ENCODE measurements at regions not wholly inside any gene's neighbourhood (a gene's known extent, or its start where the extent isn't known, plus 50 kb on each side); places are given as distances from the start of the nearest gene placed in this dataset.

DNA sequence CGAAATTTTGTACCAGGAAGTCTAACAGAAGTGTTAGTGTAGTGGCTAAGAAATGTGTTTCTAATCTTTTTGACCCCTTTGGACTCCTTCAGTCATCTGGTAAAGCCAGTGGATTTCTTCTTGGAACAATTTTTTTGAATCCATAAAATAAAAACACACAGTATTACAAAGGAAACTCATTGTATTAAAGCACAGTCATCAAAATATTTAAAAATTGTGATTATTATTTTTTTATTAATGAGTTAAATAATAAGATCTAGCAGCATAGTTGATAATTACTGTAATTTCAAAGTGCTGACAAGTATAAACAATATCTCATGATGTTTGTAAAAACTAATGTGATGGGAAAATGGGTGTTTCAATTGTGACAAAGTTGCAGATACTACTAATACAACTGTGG is 72.2 kb upstream of the LRRC3B start:
- no peak overlapping the region for H3K4me3 Mint-ChIP-seq
- H2AFZ ChIP-seq (replicated peaks): no peak overlapping the region
- no peaks in the 10 kb centered on the region for H3K9me3 Mint-ChIP-seq
- TF ChIP-seq EZH2phosphoT487 (IDR thresholded peaks at IDR 0.05) (no peak), EZH2 (IDR thresholded peaks at IDR 0.05) (no peak)
- TF ChIP-seq, protein P1, sequence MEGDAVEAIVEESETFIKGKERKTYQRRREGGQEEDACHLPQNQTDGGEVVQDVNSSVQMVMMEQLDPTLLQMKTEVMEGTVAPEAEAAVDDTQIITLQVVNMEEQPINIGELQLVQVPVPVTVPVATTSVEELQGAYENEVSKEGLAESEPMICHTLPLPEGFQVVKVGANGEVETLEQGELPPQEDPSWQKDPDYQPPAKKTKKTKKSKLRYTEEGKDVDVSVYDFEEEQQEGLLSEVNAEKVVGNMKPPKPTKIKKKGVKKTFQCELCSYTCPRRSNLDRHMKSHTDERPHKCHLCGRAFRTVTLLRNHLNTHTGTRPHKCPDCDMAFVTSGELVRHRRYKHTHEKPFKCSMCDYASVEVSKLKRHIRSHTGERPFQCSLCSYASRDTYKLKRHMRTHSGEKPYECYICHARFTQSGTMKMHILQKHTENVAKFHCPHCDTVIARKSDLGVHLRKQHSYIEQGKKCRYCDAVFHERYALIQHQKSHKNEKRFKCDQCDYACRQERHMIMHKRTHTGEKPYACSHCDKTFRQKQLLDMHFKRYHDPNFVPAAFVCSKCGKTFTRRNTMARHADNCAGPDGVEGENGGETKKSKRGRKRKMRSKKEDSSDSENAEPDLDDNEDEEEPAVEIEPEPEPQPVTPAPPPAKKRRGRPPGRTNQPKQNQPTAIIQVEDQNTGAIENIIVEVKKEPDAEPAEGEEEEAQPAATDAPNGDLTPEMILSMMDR (IDR thresholded peaks at IDR 0.05): no peak
- H3K27me3 ChIP-seq: no peaks in the 10 kb centered on the region
- H3K9ac ChIP-seq: no peak overlapping the region
- H3F3A ChIP-seq (ENCODE audit: low read depth): no peaks in the 10 kb centered on the region
- H3K27ac ChIP-seq: no peak overlapping the region
- no peak overlapping the region for H3K27ac Mint-ChIP-seq
- H3K36me3 Mint-ChIP-seq: no peaks in the 10 kb centered on the region
- no peaks in the 10 kb centered on the region for H3K4me1 ChIP-seq
- no peak overlapping the region for H3K4me2 ChIP-seq
- H3K4me1 Mint-ChIP-seq: no peaks in the 10 kb centered on the region
- no peaks in the 10 kb centered on the region for H3K36me3 ChIP-seq
- H3K27me3 Mint-ChIP-seq (ENCODE audit: insufficient read depth, low read depth): no peaks in the 10 kb centered on the region
- DNase-seq (ENCODE audit: low spot score): no peak
- no peaks in the 10 kb centered on the region for H4K20me1 ChIP-seq (ENCODE audit: low read depth)
- no peak overlapping the region for H3K4me3 ChIP-seq
- H3K9me3 ChIP-seq (ENCODE audit: low read depth): no peaks in the 10 kb centered on the region
- H3K79me2 ChIP-seq (ENCODE audit: low read depth): no peaks in the 10 kb centered on the region

DNA sequence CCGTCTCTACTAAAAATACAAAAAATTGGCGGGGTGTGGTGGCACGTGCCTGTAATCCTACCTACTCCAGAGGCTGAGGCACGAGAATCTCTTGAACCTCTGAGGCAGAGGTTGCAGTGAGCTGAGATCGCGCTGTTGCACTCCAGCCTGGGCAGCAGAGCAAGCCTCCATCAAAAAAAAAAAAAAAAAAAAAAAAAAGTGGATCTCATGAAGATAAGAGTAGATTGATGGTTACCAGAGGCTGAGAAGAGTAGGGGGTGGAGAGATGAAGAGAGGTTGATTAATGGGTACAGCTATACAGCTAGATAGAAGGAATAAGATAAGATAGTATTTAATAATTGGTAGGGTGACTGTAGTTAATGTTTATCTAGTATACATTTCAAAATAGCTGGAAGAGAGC is 65.9 kb upstream of the LRRC3B start:
- Histone ChIP-seq H3K36me3 (no peaks in the 10 kb centered on the region), H4K20me1 (ENCODE audit: low read depth) (no peaks in the 10 kb centered on the region), H2AFZ (replicated peaks) (no peak overlapping the region), H3K9ac (no peak overlapping the region), H3K9me3 (ENCODE audit: low read depth) (no peaks in the 10 kb centered on the region), H3F3A (ENCODE audit: low read depth) (no peaks in the 10 kb centered on the region), H3K27ac (no peak overlapping the region), H3K4me2 (no peak overlapping the region), H3K79me2 (ENCODE audit: low read depth) (no peaks in the 10 kb centered on the region), H3K4me1 (no peaks in the 10 kb centered on the region), H3K27me3 (no peaks in the 10 kb centered on the region), H3K4me3 (no peak overlapping the region)
- H3K4me3 Mint-ChIP-seq: no peak overlapping the region
- no peaks in the 10 kb centered on the region for H3K27me3 Mint-ChIP-seq (ENCODE audit: insufficient read depth, low read depth)
- H3K36me3 Mint-ChIP-seq: no peaks in the 10 kb centered on the region
- no peaks in the 10 kb centered on the region for H3K9me3 Mint-ChIP-seq
- no peak for DNase-seq (ENCODE audit: low spot score)
- TF ChIP-seq, protein P1 (IDR thresholded peaks at IDR 0.05): no peak
- no peak for TF ChIP-seq EZH2 (IDR thresholded peaks at IDR 0.05)
- TF ChIP-seq EZH2phosphoT487 (IDR thresholded peaks at IDR 0.05): no peak
- H3K4me1 Mint-ChIP-seq: no peaks in the 10 kb centered on the region
- no peak overlapping the region for H3K27ac Mint-ChIP-seq

DNA sequence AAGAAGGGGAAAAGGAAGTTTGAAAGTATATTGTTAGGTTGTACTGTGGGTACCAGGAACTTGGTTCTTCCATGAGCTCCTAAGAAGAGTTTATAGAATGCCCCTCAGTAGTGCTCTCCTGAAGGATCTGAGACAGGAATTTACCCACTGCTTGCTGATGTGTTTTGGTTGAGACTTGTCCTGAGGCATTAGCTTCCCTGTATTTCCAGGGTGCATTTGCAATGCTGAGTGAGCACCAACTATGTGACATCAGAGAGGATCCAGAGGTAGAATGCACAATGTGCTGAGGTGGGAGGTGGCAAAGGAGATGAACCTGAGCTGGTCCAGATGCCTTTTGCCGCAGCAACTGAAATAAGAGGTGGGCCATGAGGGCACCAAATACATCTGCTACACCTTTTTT is 64.3 kb upstream of the LRRC3B start:
- Histone ChIP-seq H3F3A (ENCODE audit: low read depth) (no peaks in the 10 kb centered on the region), H3K4me1 (no peaks in the 10 kb centered on the region), H2AFZ (replicated peaks) (no peak overlapping the region), H3K27me3 (no peaks in the 10 kb centered on the region), H3K4me3 (no peak overlapping the region), H3K9me3 (ENCODE audit: low read depth) (no peaks in the 10 kb centered on the region), H4K20me1 (ENCODE audit: low read depth) (no peaks in the 10 kb centered on the region), H3K4me2 (no peak overlapping the region), H3K36me3 (no peaks in the 10 kb centered on the region), H3K27ac (no peak overlapping the region), H3K9ac (no peak overlapping the region), H3K79me2 (ENCODE audit: low read depth) (no peaks in the 10 kb centered on the region)
- no peaks in the 10 kb centered on the region for H3K27me3 Mint-ChIP-seq (ENCODE audit: insufficient read depth, low read depth)
- no peak for TF ChIP-seq EZH2 (IDR thresholded peaks at IDR 0.05)
- no peak for TF ChIP-seq EZH2phosphoT487 (IDR thresholded peaks at IDR 0.05)
- TF ChIP-seq, protein P1 (IDR thresholded peaks at IDR 0.05): no peak
- no peak overlapping the region for H3K4me3 Mint-ChIP-seq
- no peaks in the 10 kb centered on the region for H3K9me3 Mint-ChIP-seq
- H3K36me3 Mint-ChIP-seq: no peaks in the 10 kb centered on the region
- no peaks in the 10 kb centered on the region for H3K4me1 Mint-ChIP-seq
- no peak for DNase-seq (ENCODE audit: low spot score)
- H3K27ac Mint-ChIP-seq: no peak overlapping the region

DNA sequence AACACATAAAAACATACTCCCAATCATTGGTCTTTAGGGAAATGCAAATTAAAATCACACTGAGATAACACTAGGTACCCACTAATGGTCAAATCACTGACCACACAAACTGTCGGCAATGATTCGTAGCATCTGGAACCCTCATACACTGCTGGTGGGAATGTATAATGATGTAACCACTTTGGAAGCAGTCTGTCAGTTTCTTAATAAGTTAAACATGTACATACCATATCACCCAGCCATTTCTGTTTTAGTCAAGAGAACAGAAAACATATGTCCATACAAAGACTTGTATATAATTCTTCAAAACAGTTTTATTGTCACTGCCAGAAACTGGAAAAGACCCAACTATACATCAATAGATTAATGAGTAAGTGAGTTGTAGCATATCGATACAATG is 63.3 kb upstream of the LRRC3B start:
- Mint-ChIP-seq H3K4me1 (no peaks in the 10 kb centered on the region), H3K4me3 (no peak overlapping the region), H3K27me3 (ENCODE audit: insufficient read depth, low read depth) (no peaks in the 10 kb centered on the region), H3K36me3 (no peaks in the 10 kb centered on the region), H3K9me3 (no peaks in the 10 kb centered on the region), H3K27ac (no peak overlapping the region)
- Histone ChIP-seq H3F3A (ENCODE audit: low read depth) (no peaks in the 10 kb centered on the region), H3K4me1 (no peaks in the 10 kb centered on the region), H4K20me1 (ENCODE audit: low read depth) (no peaks in the 10 kb centered on the region), H3K36me3 (no peaks in the 10 kb centered on the region), H3K9me3 (ENCODE audit: low read depth) (no peaks in the 10 kb centered on the region), H3K79me2 (ENCODE audit: low read depth) (no peaks in the 10 kb centered on the region), H3K27me3 (no peaks in the 10 kb centered on the region), H3K27ac (no peak overlapping the region), H2AFZ (replicated peaks) (no peak overlapping the region), H3K4me2 (no peak overlapping the region), H3K4me3 (no peak overlapping the region), H3K9ac (no peak overlapping the region)
- TF ChIP-seq EZH2phosphoT487 (IDR thresholded peaks at IDR 0.05): no peak
- no peak for TF ChIP-seq EZH2 (IDR thresholded peaks at IDR 0.05)
- TF ChIP-seq, protein P1 (IDR thresholded peaks at IDR 0.05): no peak
- DNase-seq (ENCODE audit: low spot score): no peak
